NCI-H748 (cell line): ENCODE measurements at regions not wholly inside any gene's neighbourhood (a gene's known extent, or its start where the extent isn't known, plus 50 kb on each side); places are given as distances from the start of the nearest gene placed in this dataset.
"Not testable (repeated sequence)": the region's sequence is repeated elsewhere in the genome, so short reads cannot be mapped to it uniquely, and the experiment has no call there.

ENCODE experiments used
- DNase-seq: peaks from one replicate; lab custom pipeline; 2025; ENCODE audit not compliant: unreplicated experiment; lab: John Stamatoyannopoulos, UW

- DNase-seq, result not testable (repeated sequence)
Measured at GRCh38 chr3:75579981-75580782, 83.9 kb upstream of the FRG2C start.

- not testable (repeated sequence) for DNase-seq
Measured at GRCh38 chr3:75582536-75582935, 81.6 kb upstream of the FRG2C start.

- not testable (repeated sequence) for DNase-seq
Measured at GRCh38 chr3:75583116-75583515, 81.0 kb upstream of the FRG2C start.

- not testable (repeated sequence) for DNase-seq
Measured at GRCh38 chr3:75587695-75588094, 76.4 kb upstream of the FRG2C start.

- DNase-seq, result not testable (repeated sequence)
Measured at GRCh38 chr3:75590382-75590781, 73.7 kb upstream of the FRG2C start.

GRCh38 chr3:75604286-75604934, 59.7 kb upstream of the FRG2C start:
- peak; percentile 3 for DNase-seq

- DNase-seq, result not testable (repeated sequence)
Measured at GRCh38 chr3:75607996-75608395, 56.1 kb upstream of the FRG2C start.

- not testable (repeated sequence) for DNase-seq
Measured at GRCh38 chr3:75609598-75609997, 54.5 kb upstream of the FRG2C start.

GRCh38 chr3:75610773-75611172, 53.4 kb upstream of the FRG2C start:
- no peak for DNase-seq

GRCh38 chr3:75611724-75612460, 52.2 kb upstream of the FRG2C start:
- not testable (repeated sequence) for DNase-seq
